Adrenal gland (tissue), 9 donors: ENCODE measurements at regions not wholly inside any gene's neighbourhood (a gene's known extent, or its start where the extent isn't known, plus 50 kb on each side); places are given as distances from the start of the nearest gene placed in this dataset.

Source experiments
- DNase-seq, 7 donors: peaks; one replicate each; pipeline ENCODE4 v3.0.0-alpha.2; 2019 to 2020
- H3K27ac ChIP-seq, 5 donors: fragments of 200-600 bp; sonication (generic) in 4 of 5; 1 replicate in 3 of 5; 2 replicates in 2 of 5; pipeline versions ENCODE4 v1.5.1 to v1.8.0; 2016 to 2020; ENCODE audit warnings: mild to moderate bottlenecking in 1 of 5
- H3K27me3 ChIP-seq: fragments of 200-600 bp; 2 replicates; pipeline ENCODE4 v1.8.0; 2021
- H3K36me3 ChIP-seq, 2 donors: fragments of 200-600 bp; replicated peaks in 1 of 2; 1 replicate in 1 of 2; 2 replicates in 1 of 2; pipeline versions ENCODE4 v1.5.1 to v1.8.0; 2018 to 2022
- H3K4me1 ChIP-seq, 2 donors: fragments of 200-600 bp; replicated peaks in 1 of 2; 1 replicate in 1 of 2; 2 replicates in 1 of 2; pipeline versions ENCODE4 v1.5.1 to v1.8.0; 2018 to 2021
- H3K4me3 ChIP-seq, 4 donors: fragments of 200-600 bp; sonication (generic) in 3 of 4; one replicate each; pipeline ENCODE4 v1.5.1; 2016 to 2018
- H3K9me3 ChIP-seq, 3 donors: fragments of 200-600 bp; sonication (generic) in 1 of 3; replicated peaks in 1 of 3; 1 replicate in 2 of 3; 2 replicates in 1 of 3; pipeline versions ENCODE4 v1.5.1 to v1.8.0; 2016 to 2021
- POLR2A ChIP-seq, 2 donors: fragments of 450-650 bp; IDR thresholded peaks; one replicate each; pipeline ENCODE4 v1.6.1; 2017; ENCODE audit warnings: antibody characterized with exemption in 2 of 2, mild to moderate bottlenecking in 2 of 2, moderate library complexity in 1 of 2
- WGBS, 4 donors: extraction: QIAGEN DNeasy Blood & Tissue Kit in 2 of 4; methylation state at CpG; one replicate each; pipeline versions ENCODE4 v1.1.5 to v1.1.7; 2013 to 2017; 5-methylcytosine and 5-hydroxymethylcytosine counted together
- intact Hi-C, 2 donors: fragments of 100-400 bp; cut with DNase I; formaldehyde crosslinking; loops; one replicate each; pipeline versions ENCODE4 v1.14.1 to v1.15.0; 2022 to 2023
- TF ChIP-seq, protein P1 (sequence below), 6 experiments: fragments of 450-650 bp in 4 of 6; fragments of 200-600 bp in 2 of 6; sonication (generic) in 1 of 6; IDR thresholded peaks; 1 replicate in 5 of 6; 2 replicates in 1 of 6; pipeline versions ENCODE4 v1.5.1 to v1.8.0; 2016 to 2021; ENCODE audit warnings: antibody characterized with exemption in 6 of 6, mild to moderate bottlenecking in 2 of 6, moderate library complexity in 1 of 6
- donor health status: healthy with polysubstance abuse.
- donor health status: Bipolar disorder and iron deficiency.
- donor health status: DM: yes; HTN: yes; CAD: no.
- donor health status: DM: no; HTN: no; CAD: no.
- donor health status: DM: no; HTN: no; CAD: no.

GRCh38 chr16:52051414-52052172 lies 495.4 kb downstream of the TOX3 start:
- WGBS, 4 donors, result 75 to 89% (median 82%) methylated on average over 1 of the region's 1 CpG
- DNase-seq, result no peak
- H3K36me3 ChIP-seq, result no peaks in the 10 kb centered on the region
- intact Hi-C loops, result no loop called here
- no peaks in the 10 kb centered on the region for H3K4me1 ChIP-seq
- no peak for TF ChIP-seq POLR2A (IDR thresholded peaks at IDR 0.05)
- TF ChIP-seq, protein P1, sequence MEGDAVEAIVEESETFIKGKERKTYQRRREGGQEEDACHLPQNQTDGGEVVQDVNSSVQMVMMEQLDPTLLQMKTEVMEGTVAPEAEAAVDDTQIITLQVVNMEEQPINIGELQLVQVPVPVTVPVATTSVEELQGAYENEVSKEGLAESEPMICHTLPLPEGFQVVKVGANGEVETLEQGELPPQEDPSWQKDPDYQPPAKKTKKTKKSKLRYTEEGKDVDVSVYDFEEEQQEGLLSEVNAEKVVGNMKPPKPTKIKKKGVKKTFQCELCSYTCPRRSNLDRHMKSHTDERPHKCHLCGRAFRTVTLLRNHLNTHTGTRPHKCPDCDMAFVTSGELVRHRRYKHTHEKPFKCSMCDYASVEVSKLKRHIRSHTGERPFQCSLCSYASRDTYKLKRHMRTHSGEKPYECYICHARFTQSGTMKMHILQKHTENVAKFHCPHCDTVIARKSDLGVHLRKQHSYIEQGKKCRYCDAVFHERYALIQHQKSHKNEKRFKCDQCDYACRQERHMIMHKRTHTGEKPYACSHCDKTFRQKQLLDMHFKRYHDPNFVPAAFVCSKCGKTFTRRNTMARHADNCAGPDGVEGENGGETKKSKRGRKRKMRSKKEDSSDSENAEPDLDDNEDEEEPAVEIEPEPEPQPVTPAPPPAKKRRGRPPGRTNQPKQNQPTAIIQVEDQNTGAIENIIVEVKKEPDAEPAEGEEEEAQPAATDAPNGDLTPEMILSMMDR (IDR thresholded peaks at IDR 0.05), result no peak
- H3K27me3 ChIP-seq, result no peaks in the 10 kb centered on the region
- no peak overlapping the region for H3K27ac ChIP-seq
- H3K9me3 ChIP-seq, result no peaks in the 10 kb centered on the region
- no peak overlapping the region for H3K4me3 ChIP-seq

GRCh38 chr16:52050418-52050817 lies 496.5 kb downstream of the TOX3 start:
- TF ChIP-seq, protein P1 (IDR thresholded peaks at IDR 0.05), result no peak
- TF ChIP-seq POLR2A (IDR thresholded peaks at IDR 0.05), result no peak
- H3K9me3 ChIP-seq, result no peaks in the 10 kb centered on the region
- no peak overlapping the region for H3K27ac ChIP-seq
- intact Hi-C loops, result no loop called here
- H3K36me3 ChIP-seq, result no peaks in the 10 kb centered on the region
- no peaks in the 10 kb centered on the region for H3K4me1 ChIP-seq
- no peak for DNase-seq
- no peak overlapping the region for H3K4me3 ChIP-seq
- WGBS, 4 donors, result 55 to 83% (median 70%) methylated on average over 2 of the region's 2 CpGs
- H3K27me3 ChIP-seq, result no peaks in the 10 kb centered on the region

DNA sequence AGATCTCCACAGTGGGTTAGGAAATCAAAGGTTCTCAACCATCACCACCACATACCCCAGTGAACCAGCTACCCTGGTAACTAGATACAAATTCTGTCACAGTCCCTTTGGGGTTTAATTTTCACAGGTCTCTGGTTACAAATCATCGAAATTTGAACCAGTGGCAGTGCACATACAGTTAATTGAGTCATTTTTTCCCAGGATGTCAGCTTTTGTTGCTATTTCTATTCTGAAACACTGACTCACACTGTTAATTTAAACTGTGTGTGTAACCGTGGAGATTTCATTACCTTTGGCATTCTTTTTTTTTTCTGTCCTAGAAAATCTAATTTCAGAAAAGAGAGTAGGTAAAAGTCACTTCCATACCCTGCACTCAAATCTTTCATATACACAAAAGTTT lies 511.5 kb downstream of the TOX3 start:
- no peaks in the 10 kb centered on the region for H3K27me3 ChIP-seq
- H3K27ac ChIP-seq, result no peak overlapping the region
- no peaks in the 10 kb centered on the region for H3K9me3 ChIP-seq
- H3K4me1 ChIP-seq, result no peaks in the 10 kb centered on the region
- TF ChIP-seq, protein P1 (IDR thresholded peaks at IDR 0.05), result no peak
- no peak for TF ChIP-seq POLR2A (IDR thresholded peaks at IDR 0.05)
- WGBS, 4 donors, result 42 to 44% (median 43%) methylated on average over 2 of the region's 2 CpGs
- no peak overlapping the region for H3K4me3 ChIP-seq
- DNase-seq, result no peak
- intact Hi-C loops, result no loop called here
- H3K36me3 ChIP-seq, result no peaks in the 10 kb centered on the region

DNA sequence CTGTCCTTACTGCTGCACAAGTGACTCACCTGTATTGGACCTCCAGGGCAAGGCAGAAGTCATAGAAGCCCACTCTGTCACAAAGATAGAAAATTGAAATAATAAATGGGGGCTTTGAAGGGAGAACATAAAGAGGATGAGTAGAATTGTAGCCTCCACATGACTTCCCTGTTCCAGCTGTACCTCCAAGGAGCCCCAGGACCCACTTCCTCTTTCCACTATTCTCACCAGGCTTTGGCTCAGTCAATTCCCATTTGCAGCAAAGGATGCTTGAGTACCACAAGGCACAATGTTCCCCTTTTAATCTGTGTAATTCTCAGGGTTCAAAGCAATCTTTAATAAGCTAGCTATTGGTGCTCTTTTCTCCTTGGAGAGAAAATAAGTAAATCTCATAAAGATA lies 512.1 kb downstream of the TOX3 start:
- no peaks in the 10 kb centered on the region for H3K27me3 ChIP-seq
- no peaks in the 10 kb centered on the region for H3K4me1 ChIP-seq
- DNase-seq, result no peak
- intact Hi-C loops, result no loop called here
- no peaks in the 10 kb centered on the region for H3K36me3 ChIP-seq
- H3K4me3 ChIP-seq, result no peak overlapping the region
- no peaks in the 10 kb centered on the region for H3K9me3 ChIP-seq
- TF ChIP-seq, protein P1 (IDR thresholded peaks at IDR 0.05), result no peak
- TF ChIP-seq POLR2A (IDR thresholded peaks at IDR 0.05), result no peak
- no peak overlapping the region for H3K27ac ChIP-seq
